HG03575 (cell line): ENCODE measurements at regions not wholly inside any gene's neighbourhood (a gene's known extent, or its start where the extent isn't known, plus 50 kb on each side); places are given as distances from the start of the nearest gene placed in this dataset.

Experiments
- ATAC-seq: cut with Tn5 transposase; IDR thresholded peaks from one replicate; pipeline ENCODE4 v1.9.1; 2021; ENCODE audit not compliant: unreplicated experiment, insufficient number of reproducible peaks, low FRiP score; ENCODE audit errors: extremely low read depth

GRCh38 chr7:22962775-22963350 is 51.1 kb downstream of the HYCC1 start:
- no peak for ATAC-seq

DNA sequence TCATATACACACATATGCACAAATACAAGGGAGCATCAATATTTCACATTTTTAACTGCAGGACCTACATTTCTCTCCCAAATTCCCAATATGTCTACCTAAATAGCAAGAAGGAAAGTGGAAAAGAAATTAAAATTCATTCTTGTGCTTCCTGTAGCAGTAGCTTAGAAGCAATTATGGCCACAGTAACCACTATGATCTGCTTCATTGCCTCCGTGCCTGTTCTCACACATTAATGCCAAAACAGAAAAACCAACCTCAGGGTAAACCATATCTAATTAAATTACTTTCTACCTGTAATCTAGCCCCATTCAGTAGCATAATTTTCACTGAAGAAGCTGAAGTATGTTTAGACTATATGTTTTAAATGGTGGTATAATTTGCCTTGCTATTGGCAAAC is 55.2 kb downstream of the HYCC1 start:
- no peak for ATAC-seq

DNA sequence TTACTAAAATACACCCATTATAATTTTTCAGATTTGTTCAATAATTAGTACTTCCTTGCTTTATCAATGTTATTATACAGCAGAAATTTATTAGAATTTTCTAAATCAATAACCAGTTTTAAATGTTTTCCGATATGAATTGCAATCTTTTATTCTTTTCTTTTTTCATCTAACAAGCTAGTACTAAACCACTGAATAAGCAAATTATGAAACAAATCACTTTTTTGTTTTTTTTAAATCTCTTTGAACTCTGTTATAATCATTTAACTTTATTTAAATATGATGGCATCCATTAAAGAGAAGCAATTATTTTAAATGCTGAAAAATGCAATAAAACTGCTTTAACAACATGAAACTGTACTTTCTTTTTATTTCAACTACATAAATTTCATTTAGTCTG is 59.7 kb downstream of the HYCC1 start:
- ATAC-seq = no peak

GRCh38 chr7:22952306-22953015 is 61.5 kb downstream of the HYCC1 start:
- no peak for ATAC-seq

- ATAC-seq = no peak
Measured at GRCh38 chr7:22949944-22950343, 64.0 kb downstream of the HYCC1 start.

GRCh38 chr7:22949221-22949620 is 64.7 kb downstream of the HYCC1 start:
- no peak for ATAC-seq

DNA sequence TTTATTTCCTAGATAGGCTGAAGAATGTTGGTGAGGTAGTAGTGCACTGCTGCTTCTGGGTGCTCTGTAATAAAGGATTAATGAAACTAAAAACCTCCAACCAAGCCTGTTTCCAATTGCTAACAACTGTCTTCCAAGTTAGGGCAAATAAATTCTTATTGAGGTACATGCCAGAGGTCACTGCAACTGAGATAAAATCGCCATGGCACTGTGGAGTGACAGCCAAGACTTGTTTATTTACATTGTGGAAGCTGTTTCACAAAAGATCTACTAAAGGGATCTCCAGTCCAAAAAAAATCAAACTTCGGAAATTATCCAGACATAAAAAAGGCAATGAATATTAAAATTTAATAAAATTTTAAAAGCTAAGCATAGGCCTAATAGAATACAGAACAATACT is 65.2 kb downstream of the HYCC1 start:
- ATAC-seq = no peak

- ATAC-seq = no peak
Measured at GRCh38 chr7:22945584-22945983, 68.3 kb downstream of the HYCC1 start.

DNA sequence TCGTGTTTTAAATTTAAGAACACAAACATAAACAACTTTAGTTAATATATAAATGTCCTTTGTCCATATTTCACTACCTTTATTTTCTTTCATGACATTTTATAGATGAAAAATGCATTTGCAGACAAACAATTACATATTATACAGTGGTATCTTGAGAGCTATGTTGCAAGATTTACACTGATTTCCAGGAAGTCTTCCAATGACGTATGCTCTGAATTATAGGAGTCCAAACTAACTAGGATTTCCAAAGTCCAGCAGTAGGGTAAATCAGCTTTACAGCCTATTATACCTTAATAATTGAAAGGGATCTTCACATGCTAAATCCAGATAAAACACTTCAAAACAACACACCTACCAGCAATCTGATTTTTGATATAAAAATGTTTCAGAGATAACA is 69.4 kb downstream of the HYCC1 start:
- no peak for ATAC-seq

GRCh38 chr7:22944022-22944421 is 69.9 kb downstream of the HYCC1 start:
- no peak for ATAC-seq

GRCh38 chr7:22942191-22942590 is 71.7 kb downstream of the HYCC1 start:
- ATAC-seq = no peak

DNA sequence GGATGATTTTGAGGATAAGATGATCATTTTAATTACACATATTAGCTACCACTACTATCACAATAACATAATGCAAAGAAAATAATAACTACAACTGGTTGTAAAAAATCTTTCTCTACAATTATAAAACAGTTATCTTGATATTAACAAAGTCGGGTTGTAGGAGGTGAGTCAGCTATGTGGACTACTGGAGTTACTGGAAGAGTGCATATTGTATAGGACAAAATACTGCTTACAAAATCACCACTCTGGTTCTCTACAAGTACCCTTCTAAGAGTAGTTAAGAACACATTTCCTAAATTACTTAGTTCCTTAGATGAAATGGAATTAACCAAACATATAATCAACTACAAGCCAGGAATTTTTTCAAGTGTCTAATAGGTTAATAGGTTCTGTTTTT is 74.1 kb downstream of the HYCC1 start:
- ATAC-seq = no peak

GRCh38 chr7:22937946-22938345 is 76.0 kb downstream of the HYCC1 start:
- ATAC-seq = no peak

DNA sequence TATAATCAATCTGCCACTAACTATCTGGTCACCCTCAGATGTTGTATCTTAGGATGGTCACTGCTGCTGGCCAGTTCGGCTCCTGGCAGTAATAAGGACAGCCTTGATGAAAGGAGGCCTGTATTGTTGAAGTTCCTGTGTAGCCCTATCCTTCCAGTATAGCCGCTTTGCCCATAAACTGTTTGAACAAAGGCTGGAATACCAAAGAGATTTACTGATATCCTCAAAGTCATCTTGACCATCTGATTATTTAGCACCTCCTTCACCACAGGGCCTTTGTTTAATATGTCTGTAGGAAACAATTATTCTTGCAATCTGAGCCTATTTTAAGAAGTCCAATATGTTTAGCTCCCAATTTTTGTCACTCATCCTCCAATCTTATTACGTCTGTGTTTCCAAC is 77.7 kb downstream of the HYCC1 start:
- no peak for ATAC-seq

- ATAC-seq = no peak
Measured at GRCh38 chr7:22935269-22935668, 78.7 kb downstream of the HYCC1 start.

DNA sequence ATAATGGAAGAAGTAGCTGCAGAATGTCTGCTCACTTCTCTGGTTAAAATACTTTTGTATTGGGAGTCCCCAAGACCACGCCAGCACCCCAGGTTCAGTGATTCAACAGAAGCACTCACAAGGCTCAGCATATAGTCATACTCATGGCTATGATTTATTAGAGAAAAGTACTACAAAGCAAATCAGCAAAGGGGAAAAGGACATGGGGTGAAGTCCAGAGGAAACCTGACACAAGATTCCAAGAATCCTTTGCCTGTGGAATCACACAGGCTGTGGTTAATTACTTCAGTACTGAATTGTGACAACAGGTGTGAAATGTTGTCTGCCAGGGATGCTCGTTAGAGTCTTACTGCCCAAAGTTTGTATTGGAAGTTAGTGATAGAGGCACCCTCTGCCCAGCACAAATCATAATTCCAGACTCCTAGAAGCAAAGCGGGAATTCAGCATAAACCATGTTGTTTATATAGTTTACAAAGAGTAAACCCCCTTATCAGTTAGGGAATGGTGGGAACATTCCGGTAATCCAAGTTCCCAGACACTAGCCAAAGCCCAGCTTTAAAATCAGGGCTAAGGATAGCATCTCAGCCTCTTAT is 79.4 kb downstream of the HYCC1 start:
- ATAC-seq = no peak

GRCh38 chr7:22934023-22934422 is 79.9 kb downstream of the HYCC1 start:
- ATAC-seq = no peak

GRCh38 chr7:22932896-22933295 is 81.0 kb downstream of the HYCC1 start:
- ATAC-seq = no peak

DNA sequence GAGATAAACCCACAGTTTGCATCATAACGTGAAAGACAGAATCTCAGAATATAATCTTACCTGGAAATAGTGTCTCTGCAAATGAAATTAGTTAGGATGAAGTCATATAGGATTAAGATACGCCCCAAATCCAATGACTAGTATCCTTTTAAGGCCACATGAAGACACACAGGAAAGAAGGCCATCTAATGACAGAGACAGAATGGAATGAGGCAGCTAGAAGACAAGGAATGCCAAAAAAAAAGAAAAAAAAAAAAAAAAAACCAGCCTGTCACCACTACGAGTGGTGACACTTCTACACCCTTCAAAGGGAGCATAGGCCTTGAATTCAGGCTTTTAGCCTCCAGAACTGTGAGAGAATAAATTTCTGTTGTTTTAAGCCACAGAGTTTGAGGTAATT is 82.9 kb downstream of the HYCC1 start:
- ATAC-seq = no peak

DNA sequence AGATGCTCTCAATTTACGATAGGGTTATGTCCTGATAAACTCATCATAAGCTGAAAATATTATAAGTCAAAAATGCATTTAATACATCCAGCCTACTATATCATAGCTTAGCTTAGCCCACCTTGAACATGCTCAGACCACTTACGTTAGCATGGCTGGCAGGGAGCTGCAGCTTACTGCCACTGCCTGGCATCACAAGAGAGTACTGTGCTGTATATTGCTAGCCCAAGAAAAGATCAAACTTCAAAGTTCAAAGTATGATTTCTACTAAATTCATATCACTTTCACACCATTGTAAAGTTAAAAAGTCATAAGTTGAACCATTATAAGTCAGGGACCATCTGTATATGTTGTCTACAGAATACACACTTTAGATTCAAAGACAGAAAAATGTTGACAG is 91.6 kb downstream of the HYCC1 start:
- ATAC-seq = no peak
